B cell (primary cell): ENCODE measurements at regions not wholly inside any gene's neighbourhood (a gene's known extent, or its start where the extent isn't known, plus 50 kb on each side); places are given as distances from the start of the nearest gene placed in this dataset.

ENCODE experiments used
- ATAC-seq: fragments of 200-7000 bp; cut with Tn5 transposase; one replicate; pipeline ENCODE4 v1.10.0; 2021; ENCODE audit warnings: low read depth, mild to moderate bottlenecking, moderate number of reproducible peaks, moderate library complexity
- CTCF ChIA-PET: fragments of 350-600 bp; sonication (Branson Sonifier 250); formaldehyde crosslinking; loops from one replicate; lab custom pipeline; 2021; ENCODE audit warnings: antibody characterized with exemption, inconsistent platforms; lab: Charles Lee
- POLR2A ChIA-PET: fragments of 350-600 bp; sonication (Branson Sonifier 250); formaldehyde crosslinking; loops from one replicate; lab custom pipeline; 2021; ENCODE audit warnings: antibody characterized with exemption; lab: Charles Lee
- DNase-seq: peaks from one replicate; pipeline ENCODE4 v3.0.0; 2013
- H2AFZ ChIP-seq: 2 replicates; pipeline ENCODE4 v1.6.1; 2012; ENCODE audit warnings: mild to moderate bottlenecking, low read depth, low read length; ENCODE audit not compliant: insufficient read depth, poor library complexity, severe bottlenecking
- H3K27ac ChIP-seq, 2 donors: 1 replicate in 1 of 2; 2 replicates in 1 of 2; pipeline ENCODE4 v1.5.1; 2012 to 2013; ENCODE audit warnings: low read length in 2 of 2, mild to moderate bottlenecking in 2 of 2, moderate library complexity in 1 of 2
- H3K27me3 ChIP-seq, 4 experiments: fragments of 200-600 bp in 1 of 4; sonication (generic) in 1 of 4; replicated peaks in 1 of 4; 1 replicate in 2 of 4; 2 replicates in 2 of 4; pipeline versions ENCODE4 v1.6.1 to v1.7.0; 2013 to 2016; ENCODE audit warnings: low read length in 3 of 4, mild to moderate bottlenecking in 2 of 4, mixed read lengths in 1 of 4, moderate library complexity in 1 of 4; ENCODE audit not compliant: insufficient read depth in 4 of 4, control insufficient read depth in 3 of 4; ENCODE audit errors: control extremely low read depth in 1 of 4
- H3K36me3 ChIP-seq, 2 experiments: replicated peaks in 1 of 2; 1 replicate in 1 of 2; 2 replicates in 1 of 2; pipeline versions ENCODE4 v1.6.1 to v1.7.1; 2013; ENCODE audit warnings: low read length in 1 of 2; ENCODE audit not compliant: insufficient read depth in 2 of 2, control insufficient read depth in 1 of 2; ENCODE audit errors: control extremely low read depth in 1 of 2, extremely low read depth in 1 of 2
- H3K4me1 ChIP-seq, 2 donors: fragments of 200-600 bp in 1 of 2; sonication (generic) in 1 of 2; 1 replicate in 1 of 2; 2 replicates in 1 of 2; pipeline versions ENCODE4 v1.5.1 to v1.6.1; 2013 to 2017; ENCODE audit warnings: low read length in 2 of 2; ENCODE audit not compliant: control insufficient read depth in 2 of 2, insufficient read depth in 2 of 2
- H3K4me2 ChIP-seq: replicated peaks from 2 replicates; pipeline ENCODE3; 2012; ENCODE audit warnings: mild to moderate bottlenecking, low read depth, low read length; ENCODE audit not compliant: poor library complexity, severe bottlenecking
- H3K4me3 ChIP-seq, 5 experiments: fragments of 200-600 bp in 1 of 5; sonication (generic) in 1 of 5; 1 replicate in 3 of 5; 2 replicates in 2 of 5; pipeline versions ENCODE4 v1.5.1 to v1.7.0; 2011 to 2016; ENCODE audit warnings: low read length in 4 of 5, mild to moderate bottlenecking in 4 of 5, low read depth in 2 of 5, control low read depth in 1 of 5, moderate library complexity in 1 of 5; ENCODE audit not compliant: insufficient read depth in 1 of 5; ENCODE audit errors: control extremely low read depth in 1 of 5, extremely low read depth in 1 of 5
- H3K79me2 ChIP-seq: fragments of 200-600 bp; sonication (generic); one replicate; pipeline ENCODE4 v1.6.0; 2016; ENCODE audit warnings: low read length; ENCODE audit not compliant: control insufficient read depth, insufficient read depth
- H3K9ac ChIP-seq: fragments of 200-600 bp; sonication (generic); 2 replicates; pipeline ENCODE4 v1.6.1; 2017; ENCODE audit warnings: mild to moderate bottlenecking, low read length, moderate library complexity
- H3K9me3 ChIP-seq, 3 donors: one replicate each; pipeline versions ENCODE4 v1.6.1 to v1.7.1; 2013; ENCODE audit warnings: low read length in 2 of 3; ENCODE audit not compliant: control insufficient read depth in 2 of 3, insufficient read depth in 1 of 3; ENCODE audit errors: control extremely low read depth in 1 of 3
- H4K20me1 ChIP-seq: 2 replicates; pipeline ENCODE4 v1.6.0; 2012; ENCODE audit warnings: mild to moderate bottlenecking, low read length; ENCODE audit not compliant: insufficient read depth, control insufficient read depth, poor library complexity, severe bottlenecking
- H3K27ac Mint-ChIP-seq: one replicate; pipeline ENCODE4 v1.8.0; 2021; ENCODE audit warnings: mixed read lengths
- H3K27me3 Mint-ChIP-seq: one replicate; pipeline ENCODE4 v1.8.0; 2021; ENCODE audit warnings: mixed read lengths
- H3K4me1 Mint-ChIP-seq: one replicate; pipeline ENCODE4 v1.8.0; 2021; ENCODE audit warnings: mixed read lengths
- H3K4me3 Mint-ChIP-seq: one replicate; pipeline ENCODE4 v1.8.0; 2021; ENCODE audit warnings: mixed read lengths
- H3K9me3 Mint-ChIP-seq: one replicate; pipeline ENCODE4 v1.8.0; 2022; ENCODE audit warnings: mixed read lengths; ENCODE audit not compliant: insufficient read depth
- CTCF ChIP-seq: fragments of 200-600 bp; IDR thresholded peaks from one replicate; pipeline ENCODE4 v1.8.0; 2022; ENCODE audit warnings: antibody characterized with exemption, mild to moderate bottlenecking
- EZH2 ChIP-seq: IDR thresholded peaks from 2 replicates; pipeline ENCODE4 v1.6.1; 2012; ENCODE audit warnings: borderline replicate concordance, low read depth, mild to moderate bottlenecking, moderate library complexity, low read length; ENCODE audit not compliant: insufficient read depth, poor library complexity, severe bottlenecking
- WGBS: methylation state at CpG from one replicate; pipeline ENCODE4 v1.1.5; 2013; ENCODE audit warnings: missing lambda C conversion rate; ENCODE audit not compliant: insufficient coverage; 5-methylcytosine and 5-hydroxymethylcytosine counted together
- intact Hi-C: fragments of 100-400 bp; cut with micrococcal nuclease; formaldehyde crosslinking; loops from one replicate; pipeline ENCODE4 v1.10.0; 2022

GRCh38 chr5:114744406-114744805 is 382.5 kb downstream of the KCNN2 start:
- no peak overlapping the region for H2AFZ ChIP-seq
- DNase-seq (no peak), ATAC-seq (no peak)
- no peaks in the 10 kb centered on the region for H3K9me3 ChIP-seq
- no peak overlapping the region for H3K27ac Mint-ChIP-seq
- no peaks in the 10 kb centered on the region for H3K4me1 Mint-ChIP-seq
- no peaks in the 10 kb centered on the region for H3K79me2 ChIP-seq
- WGBS: 85% methylated on average over 3 of the region's 3 CpGs
- intact Hi-C loops: no loop called here
- ChIA-PET POLR2A (no interaction called here), CTCF (no interaction called here)
- no peak overlapping the region for H3K4me2 ChIP-seq
- no peaks in the 10 kb centered on the region for H3K27me3 ChIP-seq
- H3K9me3 Mint-ChIP-seq: no peaks in the 10 kb centered on the region
- H4K20me1 ChIP-seq: no peaks in the 10 kb centered on the region
- H3K27ac ChIP-seq: no peak overlapping the region
- no peaks in the 10 kb centered on the region for H3K27me3 Mint-ChIP-seq
- H3K36me3 ChIP-seq: no peaks in the 10 kb centered on the region
- no peak overlapping the region for H3K4me3 Mint-ChIP-seq
- H3K4me1 ChIP-seq: no peaks in the 10 kb centered on the region
- H3K9ac ChIP-seq: no peak overlapping the region
- no peak overlapping the region for H3K4me3 ChIP-seq
- TF ChIP-seq EZH2 (no peak), CTCF (no peak)

- ATAC-seq (no peak), DNase-seq (no peak)
- Mint-ChIP-seq H3K27me3 (no peaks in the 10 kb centered on the region), H3K4me3 (no peak overlapping the region), H3K27ac (no peak overlapping the region), H3K9me3 (no peaks in the 10 kb centered on the region), H3K4me1 (no peaks in the 10 kb centered on the region)
- Histone ChIP-seq H3K9me3 (no peaks in the 10 kb centered on the region), H4K20me1 (no peaks in the 10 kb centered on the region), H3K27ac (no peak overlapping the region), H2AFZ (no peak overlapping the region), H3K36me3 (no peaks in the 10 kb centered on the region), H3K79me2 (no peaks in the 10 kb centered on the region), H3K27me3 (no peaks in the 10 kb centered on the region), H3K4me2 (no peak overlapping the region), H3K4me1 (no peaks in the 10 kb centered on the region), H3K4me3 (no peak overlapping the region), H3K9ac (no peak overlapping the region)
- intact Hi-C loops: no loop called here
- ChIA-PET CTCF (no interaction called here), POLR2A (no interaction called here)
- WGBS: no CpG with 5 or more reads among the region's 1 CpG
- TF ChIP-seq CTCF: no peak
- TF ChIP-seq EZH2: no peak
Measured at GRCh38 chr5:114734238-114734637, 372.4 kb downstream of the KCNN2 start.
